Left lung (tissue), 4 donors: ENCODE measurements at regions not wholly inside any gene's neighbourhood (a gene's known extent, or its start where the extent isn't known, plus 50 kb on each side); places are given as distances from the start of the nearest gene placed in this dataset.

ENCODE experiments used
- ATAC-seq: fragments of 200-7000 bp; cut with Tn5 transposase; one replicate; pipeline ENCODE4 v1.9.1; 2020; ENCODE audit warnings: moderate library complexity
- DNase-seq, 4 donors: peaks; one replicate each; pipeline ENCODE4 v3.0.0-alpha.2; 2013 to 2020
- H3K27ac ChIP-seq, 2 donors: fragments of 200-600 bp; sonication (generic) in 1 of 2; one replicate each; pipeline versions ENCODE4 v1.5.0 to v1.8.0; 2020 to 2021
- H3K27me3 ChIP-seq, 2 donors: fragments of 200-600 bp; sonication (generic) in 1 of 2; one replicate each; pipeline versions ENCODE4 v1.5.0 to v1.8.0; 2020 to 2021
- H3K36me3 ChIP-seq, 2 donors: fragments of 200-600 bp; sonication (generic) in 1 of 2; one replicate each; pipeline versions ENCODE4 v1.5.0 to v1.8.0; 2020 to 2021
- H3K4me1 ChIP-seq, 2 donors: fragments of 200-600 bp; one replicate each; pipeline ENCODE4 v1.8.0; 2021
- H3K4me3 ChIP-seq, 2 donors: fragments of 200-600 bp; sonication (generic) in 1 of 2; one replicate each; pipeline versions ENCODE4 v1.5.0 to v1.8.0; 2020 to 2021; ENCODE audit warnings: mild to moderate bottlenecking in 1 of 2
- H3K9me3 ChIP-seq, 2 donors: fragments of 200-600 bp; sonication (generic) in 1 of 2; one replicate each; pipeline versions ENCODE4 v1.5.0 to v1.8.0; 2020 to 2021
- CTCF ChIP-seq, 2 donors: fragments of 200-600 bp; sonication (generic) in 1 of 2; IDR thresholded peaks; one replicate each; pipeline versions ENCODE4 v1.5.0 to v1.8.0; 2021; ENCODE audit warnings: antibody characterized with exemption in 2 of 2
- intact Hi-C, 2 donors: fragments of 100-400 bp; cut with DNase I; formaldehyde crosslinking; loops; one replicate each; pipeline versions ENCODE4 v1.11.2 to v1.14.2; 2022
- donor health status: DM: no; HTN: yes; CAD: no.
- donor health status: DM: no; HTN: no; CAD: no.

- Histone ChIP-seq H3K4me3 (no peak overlapping the region), H3K27ac (no peak overlapping the region), H3K36me3 (no peaks in the 10 kb centered on the region), H3K9me3 (no peaks in the 10 kb centered on the region), H3K27me3 (no peaks in the 10 kb centered on the region), H3K4me1 (no peaks in the 10 kb centered on the region)
- TF ChIP-seq CTCF (IDR thresholded peaks at IDR 0.05): no peak
- intact Hi-C loops: no loop called here
- ATAC-seq: no peak
- DNase-seq: no peak
These were observed 50.7 kb upstream of the TNFRSF21 start for GRCh38 chr6:47360388-47360787.

- TF ChIP-seq CTCF (IDR thresholded peaks at IDR 0.05): no peak
- no peaks in the 10 kb centered on the region for H3K9me3 ChIP-seq
- no peak overlapping the region for H3K27ac ChIP-seq
- ATAC-seq (no peak), DNase-seq (no peak)
- H3K4me3 ChIP-seq: no peak overlapping the region
- intact Hi-C loops: no loop called here
- no peaks in the 10 kb centered on the region for H3K36me3 ChIP-seq
- no peaks in the 10 kb centered on the region for H3K27me3 ChIP-seq
- H3K4me1 ChIP-seq: no peaks in the 10 kb centered on the region
These were observed 53.3 kb upstream of the TNFRSF21 start for GRCh38 chr6:47362857-47363461.

- Histone ChIP-seq H3K36me3 (no peaks in the 10 kb centered on the region), H3K4me1 (no peaks in the 10 kb centered on the region), H3K4me3 (no peak overlapping the region), H3K9me3 (no peaks in the 10 kb centered on the region), H3K27me3 (no peaks in the 10 kb centered on the region), H3K27ac (no peak overlapping the region)
- ATAC-seq (no peak), DNase-seq (no peak)
- TF ChIP-seq CTCF (IDR thresholded peaks at IDR 0.05): no peak
- intact Hi-C loops: no loop called here
These were observed 54.0 kb upstream of the TNFRSF21 start for GRCh38 chr6:47363736-47364135.

GRCh38 chr6:47366335-47366890, 56.7 kb upstream of the TNFRSF21 start:
- ATAC-seq: no peak
- Histone ChIP-seq H3K4me3 (no peak overlapping the region), H3K27ac (no peak overlapping the region), H3K27me3 (no peaks in the 10 kb centered on the region), H3K4me1 (no peaks in the 10 kb centered on the region), H3K36me3 (no peaks in the 10 kb centered on the region), H3K9me3 (no peaks in the 10 kb centered on the region)
- no peak for TF ChIP-seq CTCF (IDR thresholded peaks at IDR 0.05)
- intact Hi-C loops: no loop called here
- DNase-seq: no peak

GRCh38 chr6:47371139-47371869, 61.6 kb upstream of the TNFRSF21 start:
- TF ChIP-seq CTCF (IDR thresholded peaks at IDR 0.05): no peak
- H3K4me3 ChIP-seq: no peak overlapping the region
- no peak for ATAC-seq
- H3K27me3 ChIP-seq: no peaks in the 10 kb centered on the region
- DNase-seq: no peak
- no peaks in the 10 kb centered on the region for H3K36me3 ChIP-seq
- H3K9me3 ChIP-seq: no peaks in the 10 kb centered on the region
- no peaks in the 10 kb centered on the region for H3K4me1 ChIP-seq
- intact Hi-C loops: no loop called here
- no peak overlapping the region for H3K27ac ChIP-seq
